Suprapubic skin (tissue), 4 donors: ENCODE measurements at regions not wholly inside any gene's neighbourhood (a gene's known extent, or its start where the extent isn't known, plus 50 kb on each side); places are given as distances from the start of the nearest gene placed in this dataset.

ENCODE experiments used
- DNase-seq, 2 donors: peaks; one replicate each; pipeline ENCODE4 v3.0.0-alpha.2; 2019; ENCODE audit warnings: low spot score in 2 of 2
- H3K27ac ChIP-seq: fragments of 200-600 bp; sonication (generic); one replicate; pipeline ENCODE4 v1.5.1; 2019
- H3K27me3 ChIP-seq: fragments of 200-600 bp; sonication (generic); one replicate; pipeline ENCODE4 v1.5.1; 2019
- H3K36me3 ChIP-seq: fragments of 200-600 bp; sonication (generic); one replicate; pipeline ENCODE4 v1.5.1; 2019
- H3K4me1 ChIP-seq: fragments of 200-600 bp; sonication (generic); one replicate; pipeline ENCODE4 v1.5.1; 2019
- H3K4me3 ChIP-seq: fragments of 200-600 bp; sonication (generic); one replicate; pipeline ENCODE4 v1.5.1; 2019; ENCODE audit warnings: mild to moderate bottlenecking
- H3K9me3 ChIP-seq: fragments of 200-600 bp; sonication (generic); one replicate; pipeline ENCODE4 v1.5.1; 2019
- CTCF ChIP-seq, 2 donors: fragments of 200-600 bp in 1 of 2; fragments of 450-650 bp in 1 of 2; sonication (generic) in 1 of 2; IDR thresholded peaks; one replicate each; pipeline ENCODE4 v1.5.1; 2016 to 2019; ENCODE audit warnings: antibody characterized with exemption in 2 of 2, mild to moderate bottlenecking in 1 of 2, moderate library complexity in 1 of 2
- EP300 ChIP-seq: sonication (generic); formaldehyde crosslinking; IDR thresholded peaks from one replicate; pipeline ENCODE4 v1.6.1; 2017; ENCODE audit warnings: antibody characterized with exemption
- POLR2A ChIP-seq, 2 donors: fragments of 450-650 bp; IDR thresholded peaks; one replicate each; pipeline ENCODE4 v1.6.1; 2017; ENCODE audit warnings: antibody characterized with exemption in 2 of 2, mild to moderate bottlenecking in 2 of 2, moderate library complexity in 2 of 2
- POLR2AphosphoS5 ChIP-seq, 3 donors: sonication (generic); formaldehyde crosslinking; IDR thresholded peaks; one replicate each; pipeline ENCODE4 v1.6.1; 2017; ENCODE audit warnings: antibody characterized with exemption in 3 of 3
- WGBS: methylation state at CpG from one replicate; pipeline ENCODE4 v1.1.5; 2018; 5-methylcytosine and 5-hydroxymethylcytosine counted together

- Histone ChIP-seq H3K27me3 (no peaks in the 10 kb centered on the region), H3K27ac (no peak overlapping the region), H3K4me3 (no peak overlapping the region), H3K4me1 (no peaks in the 10 kb centered on the region), H3K36me3 (no peaks in the 10 kb centered on the region), H3K9me3 (no peaks in the 10 kb centered on the region)
- TF ChIP-seq CTCF (IDR thresholded peaks at IDR 0.05) (no peak), POLR2A (IDR thresholded peaks at IDR 0.05) (no peak), POLR2AphosphoS5 (IDR thresholded peaks at IDR 0.05) (no peak), EP300 (no peak)
- no peak for DNase-seq
- WGBS: 41% methylated on average over 5 of the region's 5 CpGs
Measured at GRCh38 chr3:102733791-102734563, 299.2 kb downstream of the ZPLD1 start.

- TF ChIP-seq POLR2A (IDR thresholded peaks at IDR 0.05): no peak
- no peak for TF ChIP-seq CTCF (IDR thresholded peaks at IDR 0.05)
- TF ChIP-seq POLR2AphosphoS5 (IDR thresholded peaks at IDR 0.05): no peak
- no peak for TF ChIP-seq EP300
- 100% methylated on average over 1 of the region's 1 CpG for WGBS
- no peak overlapping the region for H3K4me3 ChIP-seq
- H3K36me3 ChIP-seq: no peaks in the 10 kb centered on the region
- H3K27ac ChIP-seq: no peak overlapping the region
- H3K4me1 ChIP-seq: no peaks in the 10 kb centered on the region
- no peaks in the 10 kb centered on the region for H3K9me3 ChIP-seq
- no peak for DNase-seq
- H3K27me3 ChIP-seq: no peaks in the 10 kb centered on the region
Measured at GRCh38 chr3:102735311-102735710, 300.5 kb downstream of the ZPLD1 start.

GRCh38 chr3:102736288-102736974 lies 301.6 kb downstream of the ZPLD1 start:
- no peak overlapping the region for H3K4me3 ChIP-seq
- H3K4me1 ChIP-seq: no peaks in the 10 kb centered on the region
- no peak for DNase-seq
- 88% methylated on average over 7 of the region's 8 CpGs for WGBS
- no peaks in the 10 kb centered on the region for H3K9me3 ChIP-seq
- H3K36me3 ChIP-seq: no peaks in the 10 kb centered on the region
- no peak overlapping the region for H3K27ac ChIP-seq
- TF ChIP-seq CTCF (IDR thresholded peaks at IDR 0.05) (no peak), EP300 (no peak), POLR2A (IDR thresholded peaks at IDR 0.05) (no peak), POLR2AphosphoS5 (IDR thresholded peaks at IDR 0.05) (no peak)
- H3K27me3 ChIP-seq: no peaks in the 10 kb centered on the region

- H3K4me3 ChIP-seq: no peak overlapping the region
- no peak for DNase-seq
- TF ChIP-seq EP300: no peak
- TF ChIP-seq CTCF (IDR thresholded peaks at IDR 0.05): no peak
- TF ChIP-seq POLR2AphosphoS5 (IDR thresholded peaks at IDR 0.05): no peak
- 60% methylated on average over 2 of the region's 2 CpGs for WGBS
- H3K4me1 ChIP-seq: no peaks in the 10 kb centered on the region
- H3K27me3 ChIP-seq: no peaks in the 10 kb centered on the region
- H3K9me3 ChIP-seq: no peaks in the 10 kb centered on the region
- H3K27ac ChIP-seq: no peak overlapping the region
- no peaks in the 10 kb centered on the region for H3K36me3 ChIP-seq
Measured at GRCh38 chr3:102736975-102737304, 302.1 kb downstream of the ZPLD1 start.

- DNase-seq: no peak
- WGBS: 81% methylated on average over 3 of the region's 3 CpGs
- Histone ChIP-seq H3K27me3 (no peaks in the 10 kb centered on the region), H3K4me1 (no peaks in the 10 kb centered on the region), H3K36me3 (no peaks in the 10 kb centered on the region), H3K9me3 (no peaks in the 10 kb centered on the region), H3K4me3 (no peak overlapping the region), H3K27ac (no peak overlapping the region)
- TF ChIP-seq POLR2AphosphoS5 (IDR thresholded peaks at IDR 0.05): no peak
- TF ChIP-seq CTCF (IDR thresholded peaks at IDR 0.05): no peak
- TF ChIP-seq EP300: no peak
- TF ChIP-seq POLR2A (IDR thresholded peaks at IDR 0.05): no peak
Measured at GRCh38 chr3:102737353-102737752, 302.5 kb downstream of the ZPLD1 start.
